ENCODE measurements at regions not wholly inside any gene's neighbourhood (a gene's known extent, or its start where the extent isn't known, plus 50 kb on each side); places are given as distances from the start of the nearest gene placed in this dataset.

DNA sequence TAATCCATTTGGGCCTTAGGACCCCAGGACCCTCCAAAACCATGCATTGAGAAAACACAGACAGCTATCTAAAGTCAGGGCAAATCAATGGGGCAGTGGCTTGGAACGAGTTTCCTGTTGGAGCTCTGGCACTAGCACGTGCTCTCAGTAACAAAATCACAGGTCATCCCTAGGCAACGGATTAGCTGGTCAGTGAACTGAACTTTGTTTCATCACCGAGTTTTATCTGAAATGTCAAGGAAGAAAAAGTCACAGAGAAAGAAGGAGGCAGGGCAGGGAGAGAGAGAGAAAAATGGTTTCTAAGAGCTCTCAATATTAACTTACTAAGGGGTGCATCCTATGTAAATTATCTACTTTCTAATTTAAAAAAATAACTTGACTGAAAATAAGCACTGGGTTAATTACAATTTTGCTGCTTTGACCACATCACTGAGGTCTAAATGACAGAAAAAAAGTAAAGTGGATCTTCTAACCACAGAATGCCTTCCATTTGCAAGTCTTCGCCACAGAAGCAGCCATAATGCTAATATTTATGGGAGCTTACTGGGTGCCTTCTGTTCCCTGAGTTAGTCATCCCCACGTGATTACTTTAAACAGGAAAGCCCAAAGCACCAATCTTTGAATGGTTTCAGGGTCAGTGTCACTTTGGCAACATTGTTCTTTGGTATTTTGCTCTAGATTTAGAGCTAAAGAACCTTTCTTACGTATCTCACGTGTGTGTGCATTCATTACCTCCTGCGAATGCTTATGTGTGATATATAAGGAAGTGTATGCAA lies 503.9 kb downstream of the RASEF start:
- no peak for DNase-seq

DNA sequence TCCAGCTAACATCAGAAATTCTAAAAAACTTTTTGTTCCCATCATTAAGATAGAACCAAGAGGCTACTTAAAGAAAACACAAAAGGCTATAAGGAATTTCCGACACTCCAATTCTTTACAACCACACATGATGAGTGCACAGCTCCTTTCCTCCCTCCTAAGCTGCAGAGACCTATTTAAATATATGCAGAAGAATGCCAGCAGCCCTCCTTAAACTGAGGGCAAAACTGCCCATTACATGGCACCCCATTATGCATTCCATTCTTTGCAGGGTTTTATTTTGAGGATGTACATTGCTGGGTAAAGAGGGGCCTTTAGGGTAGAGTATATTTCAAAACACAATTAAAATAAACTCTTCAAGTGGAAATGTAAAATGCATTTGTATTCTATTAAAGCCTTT lies 502.9 kb downstream of the RASEF start:
- no peak for DNase-seq

DNA sequence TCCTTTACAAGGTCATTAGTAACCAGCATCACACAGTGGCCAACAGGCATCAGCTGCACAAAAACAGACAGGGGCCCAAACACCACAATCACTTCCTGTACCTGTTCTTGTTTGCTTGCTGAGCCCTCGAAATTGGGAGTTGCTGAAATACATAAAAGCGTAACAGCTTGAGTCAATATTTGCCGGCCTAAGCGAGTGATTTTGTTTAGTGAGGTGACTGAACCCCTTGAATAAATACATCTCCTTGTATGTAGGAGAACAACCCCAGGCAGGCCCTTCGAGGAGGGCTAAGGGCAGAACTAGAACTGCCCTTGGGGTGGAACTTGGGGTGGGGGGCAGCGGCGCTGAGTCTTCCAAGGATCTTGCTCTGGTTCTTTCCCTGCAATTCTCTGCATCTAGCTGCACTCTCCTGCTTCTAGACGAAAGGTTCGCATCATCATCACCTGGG lies 502.5 kb downstream of the RASEF start:
- no peak for DNase-seq

DNA sequence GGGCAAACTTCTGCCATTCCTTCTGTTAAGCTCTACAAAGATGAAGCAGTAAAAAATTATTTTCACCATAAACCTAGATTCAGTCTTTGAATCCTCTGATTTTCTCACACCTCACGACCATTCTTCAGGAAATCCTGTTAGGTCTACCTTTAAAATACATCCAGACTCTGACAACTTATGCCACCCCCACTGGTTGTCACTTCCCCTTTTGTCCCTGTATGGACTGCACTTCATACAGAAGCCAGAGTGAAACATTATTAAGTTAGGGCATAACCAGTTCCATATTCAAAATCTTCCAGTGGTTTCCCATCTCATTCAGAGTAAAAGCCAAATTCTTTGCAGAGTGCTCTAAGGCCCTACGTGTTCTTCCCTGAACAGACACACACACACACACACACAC lies 499.8 kb downstream of the RASEF start:
- DNase-seq, result no peak

DNA sequence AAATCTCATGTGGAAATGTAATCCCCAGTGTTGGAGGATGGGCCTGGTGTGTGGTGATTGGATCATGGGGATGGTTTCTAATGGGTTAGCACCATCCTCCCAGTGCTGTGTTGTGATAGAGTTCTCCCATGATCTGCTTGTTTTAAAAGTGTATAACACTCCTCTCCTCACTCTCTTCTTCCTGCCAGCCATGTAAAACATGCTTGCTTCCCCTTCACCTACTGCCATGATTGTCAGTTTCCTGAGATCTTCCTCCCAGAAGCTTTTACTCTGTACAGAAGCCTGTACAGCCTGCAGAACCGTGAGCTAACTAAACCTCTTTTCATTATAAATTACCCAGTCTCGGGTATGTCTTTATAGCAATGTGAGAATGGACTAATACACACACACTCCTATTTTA lies 499.1 kb downstream of the RASEF start:
- DNase-seq, result no peak

DNA sequence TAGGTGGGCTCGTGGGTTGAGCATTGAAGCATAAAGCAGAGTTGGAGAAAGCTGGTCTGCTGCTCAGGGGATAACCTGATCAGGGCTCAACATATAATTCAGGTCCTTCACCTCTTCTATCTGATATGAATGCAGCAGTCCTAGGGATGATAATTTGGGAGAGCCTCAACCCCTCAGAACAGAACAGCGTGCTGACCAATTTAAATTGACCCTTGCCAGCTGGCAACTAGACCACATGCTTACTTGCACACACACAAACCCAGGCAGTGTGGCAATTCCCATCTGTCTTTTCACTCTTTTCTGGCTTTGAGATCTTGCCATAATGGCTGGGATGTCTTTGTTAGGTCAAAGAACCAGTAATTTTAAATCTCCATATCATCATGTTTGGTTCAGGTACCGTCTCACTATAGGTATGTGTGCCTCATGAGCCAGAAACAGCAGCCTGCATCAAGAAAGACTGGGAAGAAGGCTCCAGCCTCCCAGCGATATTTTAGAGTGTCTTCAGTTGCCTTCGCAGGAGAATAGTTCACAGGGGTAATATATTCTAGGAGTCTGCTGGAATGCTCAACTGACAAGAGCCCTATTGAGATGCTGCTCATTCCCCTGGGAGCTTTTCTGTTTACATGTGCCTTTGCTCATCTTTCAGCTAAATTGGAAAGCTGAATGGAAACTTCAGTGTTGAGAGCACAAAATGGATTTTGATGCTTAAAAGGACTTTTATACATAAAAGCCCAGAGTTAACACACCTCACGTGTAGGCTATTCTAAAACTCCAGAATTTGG lies 497.6 kb downstream of the RASEF start:
- DNase-seq, result no peak

DNA sequence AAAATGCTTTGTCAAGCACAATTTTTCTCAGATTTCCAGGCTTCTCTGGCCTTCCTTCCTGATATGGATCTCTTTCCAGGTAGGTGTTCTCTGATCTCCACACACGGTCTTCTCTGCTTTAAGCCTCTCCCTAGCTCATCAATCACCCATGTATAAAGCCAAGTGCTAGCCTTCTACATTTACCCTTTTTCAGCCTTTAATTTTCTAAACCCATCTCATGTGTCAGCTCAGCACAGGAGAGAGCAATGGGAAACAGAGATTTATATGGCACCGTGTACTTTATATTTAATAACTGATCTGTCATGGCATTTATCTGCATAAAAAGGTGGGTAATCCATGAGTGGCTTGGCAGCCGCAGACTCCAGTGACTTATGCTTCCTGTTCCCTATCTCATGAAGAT lies 495.0 kb downstream of the RASEF start:
- no peak for DNase-seq

DNA sequence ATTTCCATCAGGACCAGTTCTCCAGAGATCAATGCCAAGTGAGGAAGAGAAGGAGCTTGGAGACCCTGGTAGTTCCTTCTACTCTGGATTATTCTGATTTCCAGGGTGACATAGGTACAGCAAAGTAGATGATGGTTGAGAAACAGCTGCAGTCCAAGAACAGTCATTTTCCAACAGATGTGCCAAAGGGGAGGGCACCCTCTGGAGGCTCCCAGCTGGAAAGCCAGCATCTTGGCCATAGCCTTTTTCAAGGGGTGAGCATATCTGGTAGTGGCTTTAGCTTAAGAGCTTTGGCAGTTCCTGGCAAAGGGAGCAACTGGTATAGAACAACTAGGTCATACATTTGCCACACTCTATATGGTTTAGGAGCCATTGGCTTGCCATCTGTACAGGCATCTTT lies 492.7 kb downstream of the RASEF start:
- no peak for DNase-seq

DNA sequence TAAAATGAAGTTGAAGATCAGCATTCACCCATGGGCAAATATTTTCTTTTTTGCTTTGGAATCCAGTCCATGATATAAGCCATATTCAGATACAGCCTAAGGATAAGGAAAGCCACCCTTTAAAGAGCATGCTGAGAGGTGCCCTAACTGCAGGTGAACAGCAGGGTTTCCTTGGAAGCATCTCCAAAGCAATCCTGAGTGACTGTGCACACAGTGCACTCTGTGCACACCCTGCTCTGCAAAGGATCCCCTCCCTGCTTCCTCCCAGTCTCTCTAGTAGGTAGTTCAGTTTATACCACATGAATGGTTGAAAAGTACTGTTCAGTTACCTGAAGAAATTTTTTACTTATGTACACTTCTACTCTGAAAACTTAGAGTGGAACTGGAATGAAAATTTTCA lies 491.4 kb downstream of the RASEF start:
- DNase-seq, result no peak

DNA sequence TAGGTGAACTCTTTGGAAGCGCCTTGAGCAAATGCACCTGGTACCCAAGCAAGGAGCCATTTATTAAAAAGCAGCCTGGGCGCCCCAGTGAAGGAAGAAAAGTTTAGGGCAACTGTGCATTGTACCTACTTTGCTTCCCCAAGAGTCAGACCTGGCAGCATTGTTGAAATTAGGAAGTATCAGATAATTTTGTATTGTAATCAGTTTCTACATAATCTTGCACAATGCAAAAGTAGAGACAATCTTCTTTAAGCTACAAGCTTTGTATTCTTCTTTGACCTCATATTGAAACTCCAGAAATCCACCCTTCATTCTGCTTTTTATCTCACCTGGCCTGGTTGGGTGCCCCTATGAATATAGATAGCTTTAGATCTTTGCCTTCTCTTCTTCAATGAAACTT lies 490.8 kb downstream of the RASEF start:
- no peak for DNase-seq

DNA sequence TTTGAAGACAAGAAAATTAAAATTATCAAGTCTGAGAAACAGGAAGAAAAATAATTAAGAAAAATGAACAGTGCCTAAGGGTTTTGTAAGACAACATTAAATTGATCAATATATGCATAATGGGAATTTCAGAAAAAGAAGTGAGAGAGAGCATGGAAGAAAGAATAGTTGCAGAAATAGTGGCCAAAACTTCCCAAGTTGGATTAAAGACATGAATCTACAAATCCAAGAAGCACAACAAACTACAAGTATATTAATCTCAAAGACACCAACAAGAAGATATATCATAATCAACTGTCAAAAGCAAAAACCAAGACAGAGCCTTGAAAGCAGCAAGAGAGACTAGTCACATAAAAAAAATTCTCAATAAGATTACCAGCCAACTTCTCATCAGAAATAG lies 488.0 kb downstream of the RASEF start:
- DNase-seq, result no peak

DNA sequence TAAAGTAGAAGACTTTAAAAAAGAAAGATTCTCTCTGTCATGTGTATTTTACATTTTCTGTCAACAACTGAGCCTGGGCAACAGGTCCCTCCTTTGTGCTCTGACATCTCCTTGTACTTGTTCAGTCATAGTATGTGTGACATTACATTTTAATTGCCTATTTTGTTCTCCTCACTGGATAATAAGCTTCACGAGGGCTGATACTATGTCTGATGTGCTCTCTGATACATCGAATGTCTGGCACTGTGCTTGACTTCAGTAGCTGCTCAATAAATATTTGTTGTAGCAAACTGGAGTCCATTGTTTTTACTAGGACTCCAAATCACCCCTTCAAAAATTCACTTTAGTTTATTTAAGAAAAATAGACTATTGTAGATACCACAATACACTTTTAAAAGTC lies 482.0 kb downstream of the RASEF start:
- no peak for DNase-seq

DNA sequence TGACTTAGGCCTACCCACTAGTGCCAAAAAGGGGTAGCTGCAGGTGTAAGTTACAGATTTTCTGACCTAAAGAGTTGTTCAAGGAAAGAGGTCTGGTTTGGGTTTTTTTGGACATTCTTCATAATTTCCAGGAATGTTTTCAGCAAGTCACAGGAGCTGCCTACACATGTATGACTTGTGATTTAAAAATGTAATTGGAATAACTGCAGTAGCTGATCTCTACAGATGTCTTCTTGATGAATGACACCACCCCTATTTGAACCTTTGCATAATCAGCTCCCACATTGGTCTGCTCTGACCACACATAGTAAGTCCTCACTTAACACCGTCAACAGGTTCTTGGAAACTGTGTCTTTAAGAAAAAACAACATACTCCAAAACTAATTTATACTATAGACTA lies 481.4 kb downstream of the RASEF start:
- DNase-seq, result no peak

DNA sequence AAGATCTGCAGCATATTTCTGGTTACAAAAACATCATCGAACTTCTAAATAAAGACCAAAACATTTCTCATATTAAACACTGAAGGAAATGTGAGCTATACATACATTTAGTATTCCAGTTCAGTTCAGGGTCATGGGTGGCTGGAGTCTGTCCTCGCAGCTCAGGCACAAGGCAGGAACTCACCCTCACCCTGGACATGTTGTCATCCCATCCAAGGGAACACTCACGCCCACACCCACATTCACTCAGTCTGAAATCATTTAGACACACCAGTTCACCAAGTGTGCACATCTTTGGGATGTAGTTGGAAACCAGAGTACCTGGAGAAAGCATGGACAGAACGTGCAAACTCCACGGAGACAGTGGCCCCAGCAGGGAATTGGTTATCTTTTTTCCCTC lies 481.0 kb downstream of the RASEF start:
- DNase-seq, result no peak

DNA sequence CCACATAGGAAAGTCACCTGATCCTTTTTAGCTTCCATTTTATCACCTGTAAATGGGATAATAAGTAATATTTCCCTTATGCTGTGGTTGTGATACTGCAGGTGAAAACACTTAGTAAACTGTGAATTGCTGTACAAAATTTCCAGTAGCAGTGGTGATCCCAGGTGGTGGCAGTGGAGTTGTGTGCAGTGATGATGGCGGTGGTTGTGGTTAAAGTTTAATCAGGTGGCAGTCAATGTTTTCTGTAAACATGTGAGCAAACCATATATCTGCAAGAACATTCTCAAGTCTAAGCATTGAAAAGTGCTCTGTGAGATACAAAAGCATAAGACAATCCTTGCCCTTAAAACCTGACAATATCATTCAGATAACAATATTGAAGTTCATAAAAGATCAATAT lies 480.2 kb downstream of the RASEF start:
- no peak for DNase-seq

DNA sequence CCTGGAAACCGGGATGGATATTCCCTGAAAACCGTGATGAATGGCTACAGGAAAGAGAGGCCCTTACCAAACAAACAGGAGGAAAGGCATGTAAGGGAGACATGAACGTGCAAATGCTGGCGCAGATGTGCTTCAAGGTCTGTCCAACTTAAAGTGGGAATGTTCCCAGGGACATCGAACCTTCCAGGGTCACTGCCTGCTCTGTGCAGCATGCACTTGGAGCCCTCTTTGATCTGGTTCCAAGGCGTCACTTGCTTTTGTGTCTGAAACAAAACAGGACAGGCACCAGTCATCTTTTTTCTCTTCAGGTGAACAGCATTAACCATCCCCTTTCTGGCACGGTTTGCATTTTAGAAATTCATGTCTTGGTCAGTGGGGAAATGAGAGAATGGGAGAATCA lies 479.4 kb downstream of the RASEF start:
- no peak for DNase-seq

DNA sequence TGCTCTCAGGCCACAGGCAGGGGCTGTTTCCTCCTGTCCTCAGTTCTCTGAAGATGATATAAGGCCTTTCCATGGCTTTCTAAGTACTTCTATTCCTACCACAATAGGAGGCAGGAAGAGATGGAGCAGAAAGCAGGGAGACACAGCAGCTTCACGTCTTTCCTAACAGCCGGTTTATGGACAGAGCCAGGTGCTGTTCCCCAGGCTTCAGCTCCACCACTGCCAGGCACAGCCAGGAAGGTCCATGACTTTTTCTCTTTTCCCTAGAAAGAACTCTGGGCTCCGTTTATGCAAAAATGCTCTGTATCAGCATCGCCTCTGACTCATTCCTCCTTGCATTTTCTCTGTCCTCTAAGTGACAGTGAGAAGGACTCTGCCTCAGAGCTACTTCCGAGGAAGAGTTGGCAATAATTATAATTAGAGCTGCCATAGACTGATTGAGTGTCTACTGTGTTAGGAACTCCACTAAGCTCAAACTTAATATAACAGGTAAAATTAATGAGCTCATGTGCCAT lies 478.5 kb downstream of the RASEF start:
- DNase-seq, result no peak

DNA sequence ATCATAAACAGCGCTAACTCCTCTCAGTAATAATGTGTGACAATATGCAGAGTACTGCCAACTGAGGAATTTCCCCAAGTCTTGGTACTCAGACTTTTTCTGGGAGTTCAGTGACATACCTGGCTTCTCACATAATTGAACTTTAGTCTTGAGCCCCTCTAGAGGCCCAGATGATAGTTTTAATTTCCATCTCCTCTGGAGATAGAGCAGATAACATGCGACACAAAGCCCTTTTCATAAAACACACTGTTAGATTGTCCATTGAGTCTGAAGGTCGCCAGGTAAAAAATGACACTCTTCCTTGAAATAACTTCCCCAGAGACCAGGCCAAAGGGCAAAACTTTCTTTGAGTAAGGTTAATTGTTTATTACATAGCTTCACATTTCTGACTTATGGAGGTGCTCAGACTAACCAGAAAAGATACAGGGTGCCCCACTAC lies 476.0 kb downstream of the RASEF start:
- DNase-seq, result no peak

DNA sequence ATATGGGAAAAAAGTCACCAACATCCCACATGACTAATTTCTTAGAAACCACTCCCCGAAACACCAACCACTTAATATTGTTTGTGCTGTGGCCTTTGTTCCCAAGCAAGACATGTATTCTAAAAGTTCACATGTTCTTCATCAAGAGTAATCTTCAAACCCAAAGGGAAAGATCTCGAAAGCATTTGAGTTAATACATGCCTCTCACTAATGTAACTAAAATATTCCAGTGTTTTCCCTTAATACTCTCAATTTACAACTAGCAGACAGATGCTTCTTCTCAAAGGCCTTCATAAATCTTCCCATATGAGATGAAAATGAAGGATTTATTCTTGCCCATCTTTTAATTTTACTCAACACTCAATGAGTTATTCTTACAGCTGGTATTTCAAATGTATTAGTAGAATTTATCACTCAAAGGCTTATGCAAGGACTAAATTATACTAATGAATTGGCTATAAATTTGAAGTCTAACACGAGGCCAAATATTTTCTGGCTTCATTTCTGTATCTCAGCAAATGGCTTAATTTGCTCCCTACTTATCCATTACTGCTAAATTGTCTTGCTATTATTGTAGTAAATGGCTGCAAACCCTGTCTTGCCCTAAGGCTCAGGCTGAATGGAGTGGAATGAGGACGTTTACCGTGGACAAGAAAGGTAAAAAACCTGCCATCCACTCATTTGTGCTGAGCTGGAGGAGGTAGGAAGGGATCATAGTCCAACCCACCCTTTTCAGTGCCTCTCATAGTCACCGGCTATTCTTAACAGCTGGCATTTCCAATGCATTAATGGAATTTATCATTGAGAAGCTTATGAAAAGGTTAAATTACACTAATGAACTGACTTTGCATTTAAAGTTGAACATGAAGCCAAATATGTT lies 474.4 kb downstream of the RASEF start:
- DNase-seq, result no peak

DNA sequence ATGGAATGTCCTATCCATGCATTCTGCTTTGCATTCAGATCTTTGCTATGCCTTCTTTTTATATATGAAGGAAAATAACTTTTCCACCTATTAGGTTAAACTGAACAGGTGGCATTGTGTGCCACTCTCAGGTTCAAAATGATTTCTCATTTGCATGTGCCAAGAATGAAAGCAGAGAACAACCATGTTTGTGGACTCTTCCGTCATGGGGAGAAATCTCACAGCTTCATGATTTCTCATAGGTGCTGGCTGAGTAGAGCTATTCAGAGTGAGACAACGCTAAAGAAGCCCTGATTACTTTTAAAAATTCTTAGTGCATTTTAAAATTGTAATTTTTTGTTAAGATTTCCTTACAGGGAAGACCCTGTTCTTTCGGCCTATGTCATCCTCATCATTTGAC lies 472.1 kb downstream of the RASEF start:
- DNase-seq, result no peak

DNA sequence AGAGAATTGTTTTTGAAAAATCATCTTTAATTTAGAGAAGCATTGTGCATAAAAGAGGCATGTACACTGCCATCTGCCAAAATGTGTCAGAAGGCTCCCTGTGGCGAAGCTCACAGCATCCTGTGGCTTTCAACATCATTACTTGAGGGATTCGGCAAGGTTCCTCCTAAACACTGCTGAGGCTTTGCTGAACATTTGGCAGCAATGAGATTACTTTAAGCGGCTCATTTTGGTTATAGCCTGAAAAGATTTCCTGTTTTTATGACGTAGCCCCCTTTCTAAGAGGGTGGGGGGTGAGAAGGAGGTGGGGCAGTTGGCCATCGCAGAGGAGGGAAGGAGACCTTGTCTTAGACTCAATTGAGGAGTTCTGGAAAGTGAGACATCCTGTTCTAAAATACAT lies 469.4 kb downstream of the RASEF start:
- DNase-seq, result no peak

DNA sequence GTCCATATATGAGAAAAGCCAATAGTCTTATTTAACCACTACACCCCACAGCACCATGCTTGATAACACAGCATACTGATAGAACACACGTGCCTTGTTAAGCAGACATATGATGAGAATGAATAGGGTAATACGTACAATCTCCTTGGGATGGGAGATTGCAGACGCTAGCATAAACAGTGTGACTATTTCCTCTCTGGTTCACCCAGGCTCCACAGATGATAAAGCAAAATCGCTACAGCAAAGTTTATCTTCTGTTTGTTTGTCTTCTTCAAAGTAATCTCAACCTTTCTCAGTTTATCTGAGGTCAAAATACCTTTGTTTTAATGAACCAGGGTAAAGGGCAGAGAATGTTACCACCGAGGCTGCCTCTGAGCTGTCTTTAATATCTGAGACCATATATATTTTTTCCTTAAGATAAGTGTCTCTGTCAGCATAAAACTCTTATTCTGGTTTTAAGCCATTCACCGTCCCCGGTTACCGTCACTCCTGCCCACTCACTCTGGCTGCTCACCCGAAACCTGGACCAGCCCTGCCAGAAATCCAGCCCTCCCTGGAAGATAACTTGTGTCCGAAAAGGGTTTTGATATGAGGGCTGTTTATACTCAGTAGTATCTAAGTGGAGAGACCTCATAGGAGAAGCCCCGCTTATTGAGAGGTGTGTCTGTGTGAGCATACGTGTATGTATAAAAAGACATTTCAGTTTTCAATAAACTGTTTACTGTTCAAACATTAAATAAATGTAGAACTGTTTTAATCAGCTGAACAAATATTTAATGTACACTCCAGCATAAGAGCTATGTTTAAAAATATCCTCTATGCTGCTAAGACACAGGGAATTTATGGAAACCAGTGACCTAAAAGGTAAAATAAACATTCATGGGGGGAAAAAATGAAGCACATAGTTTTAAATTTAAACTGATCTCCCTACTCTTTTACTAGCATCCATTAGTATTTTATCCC lies 465.4 kb downstream of the RASEF start:
- DNase-seq, result no peak

Measured in T-helper 2 cell (primary cell).